Colonic mucosa (tissue), 4 donors: ENCODE measurements at regions not wholly inside any gene's neighbourhood (a gene's known extent, or its start where the extent isn't known, plus 50 kb on each side); places are given as distances from the start of the nearest gene placed in this dataset.

Source experiments
- DNase-seq: peaks from one replicate; pipeline ENCODE4 v3.0.0-alpha.2; 2020
- H3K27ac ChIP-seq: fragments of 200-600 bp; one replicate; pipeline ENCODE4 v1.8.0; 2021
- H3K27me3 ChIP-seq: fragments of 200-600 bp; one replicate; pipeline ENCODE4 v1.8.0; 2021
- H3K36me3 ChIP-seq: fragments of 200-600 bp; one replicate; pipeline ENCODE4 v1.8.0; 2021
- H3K4me1 ChIP-seq: fragments of 200-600 bp; one replicate; pipeline ENCODE4 v1.8.0; 2021; ENCODE audit warnings: mild to moderate bottlenecking
- H3K4me3 ChIP-seq: fragments of 200-600 bp; one replicate; pipeline ENCODE4 v1.8.0; 2021
- H3K9ac ChIP-seq, 2 donors: one replicate each; pipeline ENCODE4 v1.7.0; 2013; ENCODE audit warnings: control low read depth in 2 of 2, low read depth in 2 of 2, low read length in 2 of 2
- H3K9me3 ChIP-seq: fragments of 200-600 bp; one replicate; pipeline ENCODE4 v1.8.0; 2021
- intact Hi-C: fragments of 100-400 bp; cut with DNase I; formaldehyde crosslinking; loops from one replicate; pipeline ENCODE4 v1.14.1; 2022
- TF ChIP-seq, protein P1 (sequence below): fragments of 200-600 bp; IDR thresholded peaks from one replicate; pipeline ENCODE4 v1.8.0; 2022; ENCODE audit warnings: antibody characterized with exemption, mild to moderate bottlenecking
- donor health status: healthy.
- donor health status: DM: no; HTN: no; CAD: no.
- donor health status: DM: no; HTN: no; CAD: no.

DNA sequence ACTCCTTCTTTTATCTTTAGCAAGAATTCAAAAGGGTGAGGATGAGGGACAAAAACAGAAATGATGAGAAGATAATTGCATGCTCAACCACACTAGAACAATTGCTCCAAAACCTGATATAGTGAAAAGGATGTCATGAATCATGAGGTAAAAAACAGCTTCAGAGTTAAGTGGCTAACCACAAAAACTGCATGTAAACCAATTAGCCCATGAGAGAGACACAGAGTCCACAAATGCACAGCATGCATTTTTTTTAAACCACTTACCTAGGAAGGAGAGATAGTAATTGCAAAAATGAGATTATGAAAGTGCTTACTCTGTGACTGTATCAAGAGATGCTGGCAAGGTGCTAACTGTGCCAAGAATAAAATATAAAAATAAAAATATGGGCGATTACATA, 132.9 kb downstream of the MBL2 start:
- Histone ChIP-seq H3K4me1 (no peaks in the 10 kb centered on the region), H3K4me3 (no peak overlapping the region), H3K36me3 (no peaks in the 10 kb centered on the region), H3K27me3 (no peaks in the 10 kb centered on the region), H3K9ac (no peak overlapping the region), H3K27ac (no peak overlapping the region), H3K9me3 (no peaks in the 10 kb centered on the region)
- intact Hi-C loops = no loop called here
- TF ChIP-seq, protein P1, sequence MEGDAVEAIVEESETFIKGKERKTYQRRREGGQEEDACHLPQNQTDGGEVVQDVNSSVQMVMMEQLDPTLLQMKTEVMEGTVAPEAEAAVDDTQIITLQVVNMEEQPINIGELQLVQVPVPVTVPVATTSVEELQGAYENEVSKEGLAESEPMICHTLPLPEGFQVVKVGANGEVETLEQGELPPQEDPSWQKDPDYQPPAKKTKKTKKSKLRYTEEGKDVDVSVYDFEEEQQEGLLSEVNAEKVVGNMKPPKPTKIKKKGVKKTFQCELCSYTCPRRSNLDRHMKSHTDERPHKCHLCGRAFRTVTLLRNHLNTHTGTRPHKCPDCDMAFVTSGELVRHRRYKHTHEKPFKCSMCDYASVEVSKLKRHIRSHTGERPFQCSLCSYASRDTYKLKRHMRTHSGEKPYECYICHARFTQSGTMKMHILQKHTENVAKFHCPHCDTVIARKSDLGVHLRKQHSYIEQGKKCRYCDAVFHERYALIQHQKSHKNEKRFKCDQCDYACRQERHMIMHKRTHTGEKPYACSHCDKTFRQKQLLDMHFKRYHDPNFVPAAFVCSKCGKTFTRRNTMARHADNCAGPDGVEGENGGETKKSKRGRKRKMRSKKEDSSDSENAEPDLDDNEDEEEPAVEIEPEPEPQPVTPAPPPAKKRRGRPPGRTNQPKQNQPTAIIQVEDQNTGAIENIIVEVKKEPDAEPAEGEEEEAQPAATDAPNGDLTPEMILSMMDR = no peak
- DNase-seq = no peak

DNA sequence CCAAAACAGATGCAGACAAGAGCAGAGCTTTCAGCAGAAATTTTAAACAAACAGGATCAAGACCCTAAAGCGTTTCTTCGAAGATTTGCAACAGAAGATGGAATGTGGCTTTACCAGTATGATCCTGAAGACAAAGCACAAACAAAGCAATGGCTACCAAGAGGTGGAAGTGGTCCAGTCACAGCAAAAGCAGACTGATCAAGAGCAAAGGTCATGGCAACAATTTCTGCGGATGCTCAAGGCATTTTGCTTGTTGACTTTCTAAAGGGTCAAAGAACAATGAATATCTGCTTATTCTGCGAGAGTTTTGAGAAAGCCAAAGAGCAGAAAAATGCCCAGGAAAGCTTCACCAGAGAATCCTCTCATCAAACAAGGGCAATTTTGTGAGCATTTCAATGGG, 130.4 kb downstream of the MBL2 start:
- no peaks in the 10 kb centered on the region for H3K27me3 ChIP-seq
- intact Hi-C loops = no loop called here

DNA sequence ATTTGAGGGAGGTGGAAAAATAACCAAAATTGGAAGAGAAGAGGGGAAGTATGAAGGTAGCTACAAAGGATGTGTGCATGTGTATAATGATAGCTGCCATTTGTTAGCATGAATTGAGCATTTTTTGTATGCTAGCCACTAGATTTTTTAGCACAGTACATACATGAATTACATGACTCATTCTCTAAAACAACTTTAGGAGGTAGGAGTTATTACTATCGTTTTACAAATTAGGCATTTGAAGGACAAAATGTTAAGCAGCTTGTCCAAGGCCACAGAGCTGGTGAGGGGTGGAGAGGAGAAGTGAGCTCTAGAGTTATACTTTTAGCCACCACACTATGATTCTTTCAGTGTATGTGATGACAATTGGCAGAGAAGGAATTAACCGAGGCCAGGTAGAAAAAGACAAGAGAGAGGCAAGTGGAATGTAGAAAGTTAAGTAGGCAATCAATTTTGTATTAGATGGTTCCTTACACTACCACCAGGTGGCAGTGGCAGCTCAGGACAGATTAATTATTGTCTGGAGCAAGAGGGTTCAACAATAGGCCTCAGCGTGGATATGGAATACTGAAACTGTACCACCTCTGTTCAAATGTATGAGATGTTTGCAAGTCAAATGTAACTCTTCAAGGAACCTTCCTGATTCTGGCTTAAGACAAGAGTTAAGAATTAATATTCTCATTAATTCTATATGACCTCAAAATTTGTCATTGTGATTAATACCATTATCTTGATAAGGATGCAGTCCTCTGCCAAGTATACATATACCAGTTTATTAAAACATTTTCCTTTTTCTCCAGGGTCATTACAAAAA, 128.0 kb downstream of the MBL2 start:
- H3K27ac ChIP-seq = no peak overlapping the region
- TF ChIP-seq, protein P1 = peak; percentile 72
- intact Hi-C loops = loop anchor here (2.0 kb wide), 1 partner anchor 84 kb away; no protein-coding TSS in a partner anchor
- no peaks in the 10 kb centered on the region for H3K27me3 ChIP-seq
- H3K4me1 ChIP-seq = no peaks in the 10 kb centered on the region
- no peak overlapping the region for H3K9ac ChIP-seq
- DNase-seq = peak; percentile 55
- H3K9me3 ChIP-seq = no peaks in the 10 kb centered on the region
- H3K36me3 ChIP-seq = no peaks in the 10 kb centered on the region
- no peak overlapping the region for H3K4me3 ChIP-seq

More for the DNA sequence above, 130.4 kb downstream of the MBL2 start:
- TF ChIP-seq, protein P1 = no peak
- H3K9ac ChIP-seq = no peak overlapping the region
- no peak overlapping the region for H3K27ac ChIP-seq
- no peaks in the 10 kb centered on the region for H3K4me1 ChIP-seq
- DNase-seq = no peak
- H3K4me3 ChIP-seq = no peak overlapping the region
- H3K36me3 ChIP-seq = no peaks in the 10 kb centered on the region
- no peaks in the 10 kb centered on the region for H3K9me3 ChIP-seq

DNA sequence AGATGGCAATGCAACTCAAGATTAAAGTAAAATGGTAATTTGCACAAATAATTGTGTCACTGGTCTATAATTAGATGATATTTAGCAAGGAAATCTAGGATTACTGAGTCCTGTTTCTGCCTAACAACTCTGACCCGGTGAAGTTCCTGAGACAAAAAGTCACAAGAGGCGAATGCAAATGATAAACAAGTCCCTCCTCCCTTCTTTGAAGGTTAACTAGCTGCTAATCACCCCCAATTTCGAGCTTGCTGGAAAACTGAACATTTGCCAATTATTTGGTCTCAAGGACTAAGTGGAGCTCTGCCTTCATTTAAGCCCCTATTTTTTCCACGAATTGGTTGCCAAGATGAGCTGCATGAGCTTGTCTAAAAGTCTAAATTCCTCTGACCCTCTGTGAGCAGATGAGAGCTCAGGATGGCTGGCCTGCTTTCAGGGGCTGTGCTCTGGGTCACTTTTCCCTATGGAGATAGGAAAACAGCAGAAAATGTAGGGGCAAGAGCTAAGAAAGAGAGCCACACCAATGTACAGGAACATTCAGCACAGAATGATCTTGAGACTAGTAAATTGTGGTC, 127.3 kb downstream of the MBL2 start:
- H3K27ac ChIP-seq = no peak overlapping the region

DNA sequence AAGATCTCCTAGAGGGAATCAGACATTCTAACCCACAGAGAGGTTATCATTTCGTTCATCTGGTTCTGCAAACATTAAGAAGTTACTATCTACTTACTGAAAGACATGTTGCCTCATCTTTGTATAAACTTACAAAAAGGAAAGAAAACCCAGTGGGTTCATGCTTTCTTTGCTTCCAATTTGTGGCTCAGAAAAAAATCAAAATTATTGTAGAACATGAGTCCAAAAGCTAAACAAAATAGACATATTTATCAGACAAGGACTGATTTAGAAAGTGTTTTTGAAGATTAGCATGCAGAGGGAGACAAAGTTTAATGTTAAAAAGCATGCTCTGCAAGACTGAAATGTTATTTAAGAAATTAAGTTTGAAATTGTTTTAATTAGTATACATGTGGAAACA, 123.1 kb downstream of the MBL2 start:
- Histone ChIP-seq H3K9ac (no peak overlapping the region), H3K27me3 (no peaks in the 10 kb centered on the region), H3K27ac (no peak overlapping the region), H3K4me3 (no peak overlapping the region), H3K36me3 (no peaks in the 10 kb centered on the region), H3K4me1 (no peaks in the 10 kb centered on the region), H3K9me3 (no peaks in the 10 kb centered on the region)
- DNase-seq = no peak
- intact Hi-C loops = no loop called here
- TF ChIP-seq, protein P1 = no peak

More for the DNA sequence above, 127.3 kb downstream of the MBL2 start:
- no peaks in the 10 kb centered on the region for H3K4me1 ChIP-seq
- TF ChIP-seq, protein P1 = no peak
- no peaks in the 10 kb centered on the region for H3K9me3 ChIP-seq
- DNase-seq = no peak
- H3K9ac ChIP-seq = no peak overlapping the region
- H3K4me3 ChIP-seq = no peak overlapping the region
- no peaks in the 10 kb centered on the region for H3K36me3 ChIP-seq
- intact Hi-C loops = loop anchor here (2.0 kb wide), 1 partner anchor 84 kb away; no protein-coding TSS in a partner anchor
- no peaks in the 10 kb centered on the region for H3K27me3 ChIP-seq
